DMS53 treated with DMSO at 0.1 percent for 48 hours (cell line): ENCODE measurements at regions not wholly inside any gene's neighbourhood (a gene's known extent, or its start where the extent isn't known, plus 50 kb on each side); places are given as distances from the start of the nearest gene placed in this dataset.

Experiments used
- DNase-seq: peaks from one replicate; lab custom pipeline; 2025; ENCODE audit not compliant: unreplicated experiment; lab: John Stamatoyannopoulos, UW

DNA sequence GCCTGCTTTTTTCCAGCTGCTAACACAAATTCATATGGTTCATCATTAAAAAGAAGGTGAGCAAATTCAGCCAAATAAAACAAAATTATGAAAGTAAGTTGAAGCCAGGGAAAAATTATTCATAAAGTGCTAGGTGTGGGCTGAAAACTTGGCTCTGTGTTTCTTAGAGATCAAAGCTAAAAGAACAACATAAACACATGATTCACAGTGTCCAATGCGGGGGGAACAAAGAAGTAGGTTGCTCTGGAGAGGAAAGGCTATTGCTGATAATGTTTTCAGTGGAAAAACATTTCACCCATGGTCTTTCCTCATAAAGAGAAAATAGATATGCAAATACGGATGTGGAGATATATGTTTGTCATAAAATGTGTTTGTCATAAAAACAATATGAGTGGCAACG lies 1691.5 kb upstream of the SLC10A2 start:
- no peak for DNase-seq

DNA sequence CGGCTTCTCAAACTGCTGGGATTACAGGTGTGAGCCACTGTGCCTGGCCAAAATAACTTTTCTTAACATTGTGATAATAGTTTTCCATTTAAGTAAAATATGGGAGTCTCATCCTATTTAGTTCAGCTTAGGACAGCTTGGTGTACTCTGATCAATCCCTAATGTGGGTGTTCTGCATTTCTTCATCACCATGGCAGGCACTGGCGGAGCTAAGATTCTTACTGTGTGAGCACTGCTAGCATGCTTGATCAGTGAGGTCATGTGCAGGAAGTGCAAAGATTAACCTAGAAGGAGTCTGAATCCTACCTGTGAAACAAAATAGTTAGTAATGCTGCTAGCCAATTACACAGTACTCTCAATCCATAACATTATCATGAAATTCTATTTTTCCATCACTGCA lies 1684.2 kb upstream of the SLC10A2 start:
- no peak for DNase-seq

DNA sequence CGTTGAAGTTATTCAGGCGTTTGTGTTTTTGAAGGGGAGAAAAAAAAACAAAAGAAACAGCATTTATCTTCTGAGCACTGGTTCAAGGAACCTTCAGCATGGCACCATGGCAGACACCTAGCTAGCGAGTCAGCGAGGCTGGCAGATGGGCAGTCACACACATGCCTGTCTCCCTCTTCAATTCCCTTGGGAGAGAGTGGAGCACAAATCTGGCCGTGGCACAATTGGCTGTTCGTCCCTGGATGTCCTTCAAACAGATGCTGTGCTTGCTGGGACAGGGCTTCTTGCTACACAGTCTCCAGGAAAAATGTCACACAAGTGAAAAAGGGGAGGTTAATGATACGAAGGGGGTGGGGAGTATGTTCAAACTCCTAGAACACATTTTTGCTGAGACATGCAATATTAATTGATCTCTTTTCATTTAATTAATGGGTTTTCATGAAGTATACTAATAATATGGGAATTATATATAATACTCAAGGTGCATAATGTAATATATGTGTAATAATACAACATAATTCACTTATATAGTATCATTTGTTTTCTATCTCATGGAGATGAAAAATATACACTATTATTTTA lies 1674.5 kb upstream of the SLC10A2 start:
- no peak for DNase-seq

DNA sequence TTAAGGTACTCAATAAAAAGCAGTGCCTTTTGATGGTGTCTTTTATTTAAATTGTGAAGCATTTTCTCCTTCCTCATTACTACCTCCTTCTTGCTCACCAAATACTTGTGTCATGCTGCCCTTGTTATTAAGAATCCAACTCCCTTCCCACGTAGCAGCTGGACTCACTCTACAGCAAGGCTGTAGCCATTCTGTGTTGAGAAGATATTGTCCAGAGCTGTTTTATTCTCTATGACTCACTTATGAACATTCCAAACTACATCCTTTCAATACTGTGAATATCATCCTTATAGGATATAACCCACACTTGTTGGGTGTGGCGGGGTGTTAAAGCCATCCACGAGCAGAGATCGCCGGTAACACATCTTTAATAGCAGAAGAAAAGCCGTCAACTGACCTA lies 1671.5 kb upstream of the SLC10A2 start:
- no peak for DNase-seq

GRCh38 chr13:104733427-104733826 lies 1667.2 kb upstream of the SLC10A2 start:
- DNase-seq, result no peak

- no peak for DNase-seq
Measured at GRCh38 chr13:104715111-104715510, 1648.9 kb upstream of the SLC10A2 start.

GRCh38 chr13:104705031-104705750 lies 1639.0 kb upstream of the SLC10A2 start:
- DNase-seq, result no peak

DNA sequence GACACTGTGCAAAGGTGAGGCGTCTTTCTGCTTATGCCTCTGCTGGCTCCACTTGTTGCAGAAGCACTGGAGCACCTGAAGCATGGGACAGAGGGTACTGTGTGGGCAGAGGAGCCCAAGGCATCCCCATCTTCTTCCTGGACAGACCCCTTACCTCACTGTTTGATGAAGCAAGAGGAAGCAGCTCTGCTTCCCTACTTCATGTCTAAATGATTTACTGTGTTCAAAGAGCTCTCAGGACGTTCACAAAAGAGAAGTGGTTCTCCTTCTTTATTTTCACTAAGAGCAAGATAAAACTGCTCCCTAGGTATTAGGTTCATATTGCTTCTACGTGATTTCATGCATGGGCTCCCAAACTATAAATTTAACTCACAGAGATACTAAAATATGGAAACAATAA lies 1635.4 kb upstream of the SLC10A2 start:
- DNase-seq, result no peak

DNA sequence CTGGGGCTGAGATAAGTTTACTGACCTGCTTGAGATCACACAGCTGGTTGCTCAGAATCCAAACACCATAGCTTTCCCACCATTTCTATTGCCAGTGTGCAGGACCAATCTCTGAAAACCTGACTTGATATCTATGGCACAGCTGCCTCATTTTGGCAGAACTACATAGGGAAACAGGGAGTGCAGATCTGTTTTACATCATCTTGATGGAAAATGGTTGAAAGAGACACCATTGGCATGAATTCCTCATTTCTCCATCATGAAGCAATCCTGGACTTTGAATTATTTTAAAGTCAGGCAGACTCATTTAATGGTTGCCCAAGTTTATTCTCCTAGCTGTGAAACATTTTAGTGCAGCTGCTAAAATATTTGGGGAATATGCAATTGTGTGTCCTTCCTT lies 1628.2 kb upstream of the SLC10A2 start:
- no peak for DNase-seq

DNA sequence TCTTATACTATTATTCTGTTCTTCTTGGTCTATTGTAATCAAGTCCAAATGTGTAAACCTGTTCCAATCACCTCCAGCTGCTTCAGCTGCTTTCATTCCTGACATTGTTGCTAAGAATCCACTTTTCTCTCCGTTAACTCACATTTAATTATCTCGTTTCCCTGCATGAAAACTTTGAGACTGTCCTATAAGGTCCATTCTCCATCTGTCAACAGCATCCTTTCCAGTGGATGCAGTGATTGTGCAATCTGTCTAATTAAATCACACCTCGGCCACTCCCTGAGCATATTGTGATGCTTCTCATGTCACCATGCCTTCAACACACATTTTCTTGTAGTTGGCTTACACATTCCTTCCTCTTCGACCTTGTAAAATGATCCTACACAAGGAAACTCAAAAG lies 1626.9 kb upstream of the SLC10A2 start:
- DNase-seq, result no peak

DNA sequence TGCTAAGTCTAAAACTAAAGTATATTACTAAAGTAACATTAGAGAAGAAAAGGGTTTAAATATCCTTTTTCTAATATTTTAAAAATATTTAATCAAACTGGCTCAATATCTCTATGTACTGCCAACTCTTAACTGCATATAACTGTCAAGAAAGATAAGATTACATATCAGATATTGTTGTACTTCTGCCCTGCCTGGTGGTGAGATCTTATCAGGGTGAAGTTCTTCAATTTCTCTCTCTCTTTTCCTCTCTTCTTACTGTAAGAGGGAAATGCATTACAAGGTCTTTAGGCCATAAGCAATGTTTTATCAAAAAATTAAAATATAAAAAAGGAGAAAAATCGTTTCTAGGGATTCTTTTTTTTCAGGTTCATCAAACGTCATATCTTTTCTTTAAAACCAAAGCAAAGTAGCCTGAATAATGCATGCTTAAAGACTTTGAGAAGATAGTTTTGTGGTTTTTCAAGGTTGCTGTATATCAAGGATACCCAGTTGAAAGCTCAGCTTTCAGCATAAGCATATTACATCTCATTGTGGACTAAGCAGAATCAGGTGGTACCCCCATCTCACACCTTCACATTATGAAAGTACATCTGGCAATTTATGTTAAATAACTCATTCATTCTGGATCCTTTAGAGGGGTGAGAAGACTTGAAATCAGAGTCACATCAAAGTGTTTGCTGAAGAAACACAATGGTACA lies 1625.7 kb upstream of the SLC10A2 start:
- no peak for DNase-seq

DNA sequence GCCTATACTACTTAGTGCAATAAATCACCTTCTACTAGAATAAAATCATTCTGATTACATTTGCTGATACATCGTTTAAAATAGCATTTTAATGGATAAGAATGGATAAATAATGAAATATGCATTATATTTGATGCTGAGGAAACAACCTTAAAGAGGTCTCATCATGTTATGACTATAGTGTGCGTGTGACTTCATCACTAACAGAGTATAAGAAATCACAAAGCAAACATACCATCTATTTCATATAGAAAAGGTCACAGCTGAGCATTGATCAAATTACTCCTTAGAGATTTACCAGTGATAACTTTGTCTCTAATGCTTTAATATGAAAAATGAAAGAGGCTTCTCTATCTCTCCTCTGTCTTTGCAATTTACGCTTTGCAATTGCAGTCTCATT lies 1620.3 kb upstream of the SLC10A2 start:
- no peak for DNase-seq

DNA sequence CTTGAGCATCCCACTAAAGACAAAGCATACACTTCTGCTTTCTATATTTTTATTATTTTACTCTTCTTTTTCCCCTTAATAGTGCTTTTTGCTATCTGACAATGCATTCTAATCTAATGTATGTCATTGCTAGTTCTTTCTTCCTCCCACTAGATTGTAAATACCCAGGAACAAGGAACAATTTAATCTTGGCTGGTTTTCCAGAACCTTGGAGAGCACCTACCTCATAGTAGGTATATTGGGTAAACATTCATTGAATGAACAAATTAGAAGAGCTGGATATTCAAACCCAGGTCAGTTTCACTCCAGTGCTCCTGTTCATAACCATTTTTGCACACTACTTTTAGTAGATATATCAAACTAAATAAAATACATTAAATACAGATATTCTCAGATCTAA lies 1617.6 kb upstream of the SLC10A2 start:
- no peak for DNase-seq

GRCh38 chr13:104678161-104678560 lies 1611.9 kb upstream of the SLC10A2 start:
- no peak for DNase-seq

DNA sequence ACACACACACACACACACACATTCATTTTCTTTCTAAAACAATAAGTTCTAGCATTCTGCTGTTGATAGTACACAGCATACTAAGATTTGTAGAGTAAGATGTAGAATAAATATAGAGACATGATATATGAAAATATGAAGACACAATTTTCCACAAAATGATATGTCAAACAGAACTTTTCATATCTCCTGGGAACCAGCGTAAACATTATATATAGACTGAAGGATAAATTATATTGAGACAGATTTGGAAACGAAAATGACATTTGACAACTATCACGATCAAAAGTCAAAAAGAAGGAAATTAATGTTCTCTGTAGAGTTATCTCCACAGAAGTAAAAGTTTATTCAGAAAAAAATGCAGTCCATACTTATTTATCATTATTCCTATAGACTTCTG lies 1605.7 kb upstream of the SLC10A2 start:
- DNase-seq, result no peak

- DNase-seq, result no peak
Measured at GRCh38 chr13:104657196-104657595, 1591.0 kb upstream of the SLC10A2 start.

DNA sequence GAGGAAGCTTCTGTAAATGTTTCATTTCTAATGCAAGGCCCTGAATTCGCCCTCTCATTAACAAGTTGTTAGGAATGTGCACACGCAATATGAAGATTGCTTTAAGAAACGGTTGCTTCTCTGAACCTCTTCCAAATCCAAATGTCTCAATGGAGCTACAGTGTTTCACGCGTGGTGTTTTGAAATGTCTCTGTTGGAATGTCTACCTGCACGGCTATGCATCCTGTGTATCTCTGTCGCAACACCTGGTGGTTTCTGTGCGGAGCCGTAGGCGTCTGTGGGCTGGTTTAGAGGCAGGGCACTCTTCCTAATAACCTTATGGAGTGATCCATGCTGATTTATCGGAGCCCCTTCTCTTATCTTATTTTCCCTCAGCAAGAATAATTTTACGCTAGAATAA lies 1584.2 kb upstream of the SLC10A2 start:
- no peak for DNase-seq

DNA sequence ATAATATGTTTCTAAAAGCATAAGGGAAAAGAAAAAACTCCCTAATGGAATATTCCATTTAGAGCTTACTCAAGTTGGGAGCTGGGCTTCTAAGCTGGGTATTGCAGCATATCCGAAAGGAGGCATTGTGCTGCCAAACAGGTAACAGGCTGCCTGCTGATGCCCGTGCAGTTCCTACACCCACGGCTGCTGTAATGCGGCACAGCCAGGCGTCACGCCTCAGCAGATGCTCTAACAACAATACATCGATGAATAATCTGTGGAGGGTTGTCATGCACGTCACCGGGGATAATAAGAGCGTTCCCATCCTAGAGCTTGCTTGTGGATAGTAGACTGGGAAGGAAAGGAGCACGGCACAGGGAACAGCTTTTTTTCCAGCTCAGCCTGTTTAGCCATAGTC lies 1582.1 kb upstream of the SLC10A2 start:
- DNase-seq, result no peak

GRCh38 chr13:104645786-104646185 lies 1579.6 kb upstream of the SLC10A2 start:
- no peak for DNase-seq

GRCh38 chr13:104641309-104641708 lies 1575.1 kb upstream of the SLC10A2 start:
- DNase-seq, result no peak

GRCh38 chr13:104635879-104636278 lies 1569.7 kb upstream of the SLC10A2 start:
- DNase-seq, result no peak

GRCh38 chr13:104634016-104634415 lies 1567.8 kb upstream of the SLC10A2 start:
- DNase-seq, result no peak
